ENCODE measurements at regions not wholly inside any gene's neighbourhood (a gene's known extent, or its start where the extent isn't known, plus 50 kb on each side); places are given as distances from the start of the nearest gene placed in this dataset.

DNA sequence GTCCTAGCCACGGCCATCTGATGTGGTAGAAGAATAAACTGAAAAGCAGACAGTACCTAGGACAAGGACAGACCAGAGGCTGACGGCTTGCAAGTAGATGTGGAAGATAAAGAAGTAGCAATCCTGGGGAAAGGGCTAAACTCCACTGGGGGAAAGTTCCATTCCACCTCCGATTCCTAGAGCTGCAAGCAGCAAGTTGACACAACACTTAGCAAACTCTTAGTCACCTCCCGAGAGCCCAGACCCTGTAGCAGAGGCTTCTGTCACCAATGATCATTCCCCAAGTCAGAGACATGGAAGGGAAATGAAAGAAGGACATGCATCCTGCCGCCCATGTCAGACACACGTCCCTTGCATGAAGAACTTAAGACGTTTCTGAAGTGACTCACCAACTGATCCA, 99.2 kb upstream of the RPS6KA2 start:
- TF ChIP-seq TAF1 (IDR thresholded peaks at IDR 0.05; ENCODE audit: borderline replicate concordance, insufficient read depth, low read length) (no peak), POLR2AphosphoS5 (IDR thresholded peaks at IDR 0.05; ENCODE audit: low read depth, low read length) (no peak)
- TF ChIP-seq, protein P1, sequence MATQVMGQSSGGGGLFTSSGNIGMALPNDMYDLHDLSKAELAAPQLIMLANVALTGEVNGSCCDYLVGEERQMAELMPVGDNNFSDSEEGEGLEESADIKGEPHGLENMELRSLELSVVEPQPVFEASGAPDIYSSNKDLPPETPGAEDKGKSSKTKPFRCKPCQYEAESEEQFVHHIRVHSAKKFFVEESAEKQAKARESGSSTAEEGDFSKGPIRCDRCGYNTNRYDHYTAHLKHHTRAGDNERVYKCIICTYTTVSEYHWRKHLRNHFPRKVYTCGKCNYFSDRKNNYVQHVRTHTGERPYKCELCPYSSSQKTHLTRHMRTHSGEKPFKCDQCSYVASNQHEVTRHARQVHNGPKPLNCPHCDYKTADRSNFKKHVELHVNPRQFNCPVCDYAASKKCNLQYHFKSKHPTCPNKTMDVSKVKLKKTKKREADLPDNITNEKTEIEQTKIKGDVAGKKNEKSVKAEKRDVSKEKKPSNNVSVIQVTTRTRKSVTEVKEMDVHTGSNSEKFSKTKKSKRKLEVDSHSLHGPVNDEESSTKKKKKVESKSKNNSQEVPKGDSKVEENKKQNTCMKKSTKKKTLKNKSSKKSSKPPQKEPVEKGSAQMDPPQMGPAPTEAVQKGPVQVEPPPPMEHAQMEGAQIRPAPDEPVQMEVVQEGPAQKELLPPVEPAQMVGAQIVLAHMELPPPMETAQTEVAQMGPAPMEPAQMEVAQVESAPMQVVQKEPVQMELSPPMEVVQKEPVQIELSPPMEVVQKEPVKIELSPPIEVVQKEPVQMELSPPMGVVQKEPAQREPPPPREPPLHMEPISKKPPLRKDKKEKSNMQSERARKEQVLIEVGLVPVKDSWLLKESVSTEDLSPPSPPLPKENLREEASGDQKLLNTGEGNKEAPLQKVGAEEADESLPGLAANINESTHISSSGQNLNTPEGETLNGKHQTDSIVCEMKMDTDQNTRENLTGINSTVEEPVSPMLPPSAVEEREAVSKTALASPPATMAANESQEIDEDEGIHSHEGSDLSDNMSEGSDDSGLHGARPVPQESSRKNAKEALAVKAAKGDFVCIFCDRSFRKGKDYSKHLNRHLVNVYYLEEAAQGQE (IDR thresholded peaks at IDR 0.05; ENCODE audit: insufficient read depth in 1 of 2, low read depth in 2 of 2, low read length in 2 of 2) = no peak

Measured in PFSK-1 (cell line).